ENCODE measurements at regions not wholly inside any gene's neighbourhood (a gene's known extent, or its start where the extent isn't known, plus 50 kb on each side); places are given as distances from the start of the nearest gene placed in this dataset.

- TF ChIP-seq CTCF (conservative IDR thresholded peaks at IDR 0.05; ENCODE audit: low read depth, low read length) = no peak
- no peak for TF ChIP-seq EZH2 (IDR thresholded peaks at IDR 0.05; ENCODE audit: borderline replicate concordance, low read depth, low read length, poor library complexity, severe bottlenecking)
Observed at GRCh38 chr9:107170801-107171200, 112.3 kb upstream of the RAD23B start.
